ENCODE measurements at regions not wholly inside any gene's neighbourhood (a gene's known extent, or its start where the extent isn't known, plus 50 kb on each side); places are given as distances from the start of the nearest gene placed in this dataset.
"Not testable (repeated sequence)": the region's sequence is repeated elsewhere in the genome, so short reads cannot be mapped to it uniquely, and the experiment has no call there.

DNA sequence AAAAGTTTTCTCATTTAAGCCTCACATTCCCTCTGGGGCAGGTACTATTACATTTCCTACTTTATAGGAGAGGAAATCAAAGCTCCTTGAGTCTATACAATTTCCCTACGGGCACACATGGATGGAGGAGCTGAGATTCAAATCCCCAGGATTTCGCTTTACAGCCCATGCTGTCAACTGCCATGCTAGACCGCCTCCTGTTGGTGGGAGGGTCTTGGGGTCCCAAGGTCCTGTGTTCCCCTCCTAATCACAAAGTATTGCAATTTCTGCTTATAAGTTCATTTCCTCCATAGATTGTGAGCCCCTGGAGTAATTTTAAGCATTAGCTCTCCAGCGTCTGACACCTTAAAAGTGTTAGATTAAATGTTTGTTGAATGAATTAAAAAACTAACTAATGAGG, 95.9 kb upstream of the SMARCA2 start:
- DNase-seq (ENCODE audit: low read depth), result no peak

DNA sequence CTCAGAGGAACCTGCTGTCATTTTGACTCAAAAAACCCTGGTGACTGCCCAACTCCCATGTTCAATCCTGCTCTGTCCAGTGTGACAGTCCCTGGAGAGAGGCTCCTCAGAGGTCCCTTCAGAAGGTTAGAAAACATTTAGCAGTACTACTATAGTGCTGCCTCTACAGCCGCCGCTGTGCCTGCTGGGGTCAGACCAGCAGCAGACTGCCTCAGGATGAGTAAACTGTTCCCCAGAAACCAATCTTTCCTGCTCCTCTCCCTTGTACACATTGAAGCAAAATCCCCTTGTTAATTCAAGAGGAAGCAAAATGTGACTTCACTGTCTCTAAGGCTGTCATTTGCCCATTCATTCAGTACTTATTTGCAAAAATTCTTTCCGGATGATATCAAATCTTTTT, 94.8 kb upstream of the SMARCA2 start:
- DNase-seq (ENCODE audit: low read depth), result no peak

GRCh38 chr9:1922026-1922425, 93.1 kb upstream of the SMARCA2 start:
- DNase-seq (ENCODE audit: low read depth), result no peak

DNA sequence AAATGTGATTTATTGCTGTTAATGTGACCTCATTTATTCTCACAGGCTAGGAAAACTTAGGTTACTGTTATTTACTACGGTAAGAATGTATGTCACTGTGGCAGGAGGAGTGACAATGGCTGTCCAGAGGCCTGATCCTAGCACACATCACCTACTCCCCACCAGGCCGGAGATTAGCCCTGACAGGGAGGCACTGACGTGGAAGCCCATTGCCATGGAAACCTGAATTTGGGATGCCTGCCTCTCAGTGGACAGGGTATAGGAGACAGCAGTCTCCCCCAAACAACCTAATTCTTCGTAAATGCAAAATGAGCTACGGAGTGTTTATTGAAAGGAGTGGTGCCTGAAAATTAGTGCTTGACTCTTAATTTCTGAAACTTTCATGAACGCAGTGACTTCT, 87.6 kb upstream of the SMARCA2 start:
- DNase-seq (ENCODE audit: low read depth), result no peak

- no peak for DNase-seq (ENCODE audit: low read depth)
Observed at GRCh38 chr9:1929134-1929533, 86.0 kb upstream of the SMARCA2 start.

DNA sequence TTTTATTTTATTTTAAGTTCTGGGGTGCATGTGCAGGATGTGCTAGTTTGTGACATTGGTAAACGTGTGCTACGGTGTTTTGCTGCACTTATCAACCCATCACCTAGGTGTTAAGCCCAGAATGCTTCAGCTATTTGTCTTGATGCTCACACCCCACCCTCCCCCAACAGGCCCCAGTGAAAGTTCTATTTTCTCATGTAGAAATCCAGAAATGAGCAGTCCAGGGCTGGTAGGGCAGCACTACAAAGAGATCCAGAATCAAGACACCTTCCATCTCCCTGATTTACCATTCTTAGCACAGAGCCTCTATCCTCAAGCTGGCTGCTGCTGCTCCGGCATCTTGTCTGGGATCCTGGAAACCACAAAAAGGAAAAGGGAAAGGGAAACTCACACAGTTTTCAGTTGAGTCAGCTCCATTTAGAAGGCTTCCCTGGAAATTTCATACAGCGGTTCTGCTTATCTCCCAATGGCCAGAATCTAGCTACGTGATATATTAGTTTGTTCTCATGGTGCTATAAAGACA, 85.4 kb upstream of the SMARCA2 start:
- no peak for DNase-seq (ENCODE audit: low read depth)

DNA sequence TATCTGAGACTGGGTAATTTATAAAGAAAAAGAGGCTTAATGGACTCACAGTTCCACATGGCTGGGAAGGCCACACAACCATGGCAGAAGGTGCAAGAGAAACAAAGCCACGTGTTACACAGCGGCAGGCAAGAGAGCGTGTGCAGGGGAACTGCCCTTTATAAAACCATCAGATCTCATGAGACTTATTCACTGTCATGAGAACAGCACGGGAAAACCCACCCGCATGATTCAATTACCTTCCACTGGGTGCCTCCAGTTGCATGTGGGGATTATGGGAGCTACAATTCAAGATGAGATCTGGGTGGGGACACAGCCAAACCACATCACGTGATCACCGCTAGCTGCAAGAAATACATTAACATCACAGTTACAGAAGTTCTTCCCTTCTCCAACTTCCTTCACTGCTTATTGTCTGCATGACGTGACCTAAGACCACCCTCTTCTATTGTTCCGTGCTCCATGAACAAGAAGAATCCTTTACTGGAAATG, 84.9 kb upstream of the SMARCA2 start:
- not testable (repeated sequence) for DNase-seq (ENCODE audit: low read depth)

DNA sequence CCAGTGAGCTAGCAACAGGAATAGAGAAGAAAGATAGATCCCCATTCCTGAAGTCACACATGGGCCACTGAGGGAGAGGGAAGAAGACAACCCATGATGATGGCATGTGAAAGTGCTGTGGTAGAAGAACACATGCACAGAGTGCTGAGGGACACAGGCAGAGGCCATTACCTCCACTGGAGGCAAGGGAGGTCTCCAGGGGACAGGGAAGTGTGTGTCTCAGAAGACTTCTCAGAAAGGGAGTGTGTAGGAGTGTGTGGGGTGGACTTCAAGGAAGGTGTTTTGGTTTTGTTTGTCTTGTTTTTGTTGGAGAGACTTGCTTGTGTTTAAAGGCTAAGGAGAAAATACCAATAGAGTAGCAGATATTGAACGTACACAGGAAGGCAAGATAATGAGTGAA, 77.0 kb upstream of the SMARCA2 start:
- DNase-seq (ENCODE audit: low read depth), result no peak

DNA sequence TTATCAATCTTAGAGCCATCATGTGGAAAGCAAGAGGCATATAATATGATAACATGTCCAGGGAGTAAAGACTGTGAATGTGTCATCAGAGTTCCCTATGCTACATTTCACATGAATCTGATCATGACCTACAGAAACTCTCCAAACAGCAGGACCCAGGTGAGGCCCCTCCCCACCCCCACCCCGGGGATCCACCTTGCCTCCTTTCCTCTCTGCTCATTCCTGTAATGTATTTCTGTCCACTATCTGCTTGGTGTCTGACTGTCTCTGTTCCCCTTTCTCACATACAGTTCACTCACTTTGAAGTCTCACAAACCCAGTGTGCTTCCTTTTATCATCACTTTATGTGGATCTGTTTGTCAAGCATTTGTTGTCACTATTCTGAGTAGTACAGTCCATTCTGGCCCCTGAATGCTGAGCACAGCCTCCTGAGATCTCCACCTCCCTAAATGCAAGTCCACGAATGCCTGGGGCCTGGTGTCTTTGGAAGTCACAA, 76.4 kb upstream of the SMARCA2 start:
- no peak for DNase-seq (ENCODE audit: low read depth)

DNA sequence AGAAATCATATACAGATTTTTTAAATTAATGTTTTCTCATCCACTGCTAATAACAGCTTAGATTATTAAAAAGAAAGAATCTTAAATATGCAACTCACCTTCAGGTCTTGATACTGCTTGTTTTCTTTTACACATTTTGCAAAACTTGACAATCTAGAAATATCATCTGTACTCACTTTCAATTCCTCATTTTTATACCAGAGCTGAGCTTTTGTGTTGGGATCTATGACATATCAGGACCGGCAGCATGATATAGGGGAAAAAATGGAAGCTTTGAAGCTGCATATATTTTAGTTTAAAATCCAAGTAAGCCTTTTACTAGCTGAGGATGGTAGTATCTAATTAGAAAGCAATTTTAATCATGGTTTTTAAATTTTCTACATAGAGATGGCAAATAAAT, 75.7 kb upstream of the SMARCA2 start:
- DNase-seq (ENCODE audit: low read depth), result no peak

GRCh38 chr9:1939926-1940368, 75.2 kb upstream of the SMARCA2 start:
- no peak for DNase-seq (ENCODE audit: low read depth)

GRCh38 chr9:1941989-1942388, 73.2 kb upstream of the SMARCA2 start:
- DNase-seq (ENCODE audit: low read depth), result no peak

DNA sequence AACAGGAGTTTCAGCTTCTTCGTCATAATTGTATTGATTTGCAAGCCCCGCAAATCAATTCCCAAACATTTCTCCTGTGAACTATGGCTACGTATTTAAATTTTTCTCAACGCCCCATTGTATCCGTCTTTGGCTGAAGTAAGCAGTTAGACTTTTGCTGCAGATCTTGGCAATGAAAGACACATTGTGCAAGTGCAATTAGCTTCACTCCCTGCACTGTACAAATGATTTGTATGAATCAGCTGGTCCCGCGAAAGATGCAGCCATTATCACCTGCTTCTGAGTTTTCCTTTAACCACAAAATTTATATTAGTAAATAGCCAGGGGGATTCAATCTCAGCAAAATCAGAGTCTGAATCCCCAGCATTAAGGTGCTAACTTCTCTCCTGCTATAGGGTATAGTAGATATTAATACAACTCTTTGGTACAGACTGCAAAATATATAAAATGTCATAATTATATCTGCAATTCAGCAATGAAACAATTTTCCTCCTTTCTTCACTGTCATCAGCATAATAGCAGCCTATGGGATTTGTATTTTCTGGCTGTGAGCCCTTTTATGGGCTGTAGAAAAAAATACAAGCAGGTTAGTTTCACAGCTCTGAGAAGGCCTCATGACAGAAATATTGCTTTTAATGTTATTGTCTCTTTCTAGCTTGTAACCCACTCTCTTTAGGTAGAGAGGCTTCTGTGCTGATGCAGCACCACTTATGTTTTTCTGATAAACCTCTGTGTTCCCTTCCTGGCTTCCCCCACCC, 68.4 kb upstream of the SMARCA2 start:
- no peak for DNase-seq (ENCODE audit: low read depth)

DNA sequence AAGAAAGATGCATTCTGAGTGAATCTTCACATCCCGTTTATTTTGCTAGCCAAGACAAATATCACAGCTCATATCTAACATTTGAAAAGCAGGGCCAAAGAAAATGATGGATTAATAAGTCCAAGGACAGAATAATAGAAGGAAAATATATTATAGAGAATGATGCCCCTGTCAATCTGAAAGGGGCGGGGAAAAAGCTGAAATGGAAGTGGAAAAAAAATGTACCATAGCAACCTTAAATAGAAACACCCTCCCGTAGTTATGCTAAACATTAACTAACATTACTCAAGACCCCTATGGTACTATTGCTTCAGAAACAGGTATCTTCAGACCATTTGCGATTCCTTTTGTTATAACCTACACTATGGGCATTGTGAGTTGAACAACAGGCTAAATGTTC, 67.7 kb upstream of the SMARCA2 start:
- no peak for DNase-seq (ENCODE audit: low read depth)

GRCh38 chr9:1948541-1948940, 66.6 kb upstream of the SMARCA2 start:
- DNase-seq (ENCODE audit: low read depth), result no peak

- no peak for DNase-seq (ENCODE audit: low read depth)
Observed at GRCh38 chr9:1951446-1951845, 63.7 kb upstream of the SMARCA2 start.

GRCh38 chr9:1952001-1952400, 63.1 kb upstream of the SMARCA2 start:
- DNase-seq (ENCODE audit: low read depth), result no peak

DNA sequence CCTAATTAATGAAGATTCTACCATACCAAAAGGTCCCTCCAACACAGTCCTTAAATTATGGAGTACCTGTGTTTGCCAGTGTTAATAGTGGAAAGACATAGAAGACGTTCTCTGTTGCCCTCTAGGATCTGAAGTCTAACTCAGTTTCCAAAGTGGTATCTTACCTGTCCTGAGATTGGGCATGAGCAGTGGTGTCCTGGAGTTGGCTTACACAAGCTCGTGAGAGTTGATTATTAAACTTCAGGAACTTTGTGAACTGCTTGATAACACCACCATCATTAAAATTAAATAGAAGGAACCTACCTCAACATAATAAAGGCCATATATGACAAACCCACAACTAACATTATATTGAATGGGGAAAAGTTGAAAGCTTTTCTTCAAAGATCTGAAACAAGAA, 60.9 kb upstream of the SMARCA2 start:
- DNase-seq (ENCODE audit: low read depth), result no peak

DNA sequence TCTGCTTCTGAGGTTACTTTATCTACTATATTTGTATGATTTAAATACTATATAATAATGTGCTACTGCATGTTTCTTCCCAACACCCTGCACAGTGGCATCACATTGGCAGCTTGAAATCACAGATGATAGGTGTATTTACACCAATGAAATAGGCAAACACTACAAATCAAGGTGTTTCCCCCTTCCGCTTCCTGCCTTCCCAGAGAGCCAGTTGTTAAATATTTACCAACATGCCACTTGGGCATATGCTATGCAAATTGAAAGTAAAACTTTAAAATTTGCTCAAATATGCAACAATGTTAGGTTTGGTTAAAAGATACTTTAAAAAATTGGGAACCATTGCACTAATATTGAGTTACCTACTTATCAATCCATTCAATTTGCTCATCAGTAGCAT, 58.2 kb upstream of the SMARCA2 start:
- DNase-seq (ENCODE audit: low read depth), result no peak

GRCh38 chr9:1957856-1958255, 57.3 kb upstream of the SMARCA2 start:
- DNase-seq (ENCODE audit: low read depth), result no peak

DNA sequence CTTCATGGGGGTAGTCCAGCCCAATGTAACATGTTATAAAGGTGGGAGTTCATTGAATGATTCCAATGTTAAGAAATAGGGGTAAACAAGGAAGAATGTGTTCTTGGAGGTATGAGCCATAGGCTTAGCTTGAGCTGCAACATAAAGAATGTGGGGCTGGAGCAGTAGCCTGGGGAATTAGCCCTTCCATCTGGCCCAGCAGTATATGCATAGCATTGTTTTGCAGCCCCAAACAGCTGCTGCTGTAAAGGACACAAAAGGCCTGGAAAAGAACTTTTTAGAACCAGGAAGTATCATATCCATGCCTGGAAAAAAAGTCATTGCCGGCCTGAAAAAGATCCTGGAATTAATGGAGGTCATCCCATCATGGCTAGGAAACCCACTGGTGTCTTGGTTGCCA, 55.8 kb upstream of the SMARCA2 start:
- DNase-seq (ENCODE audit: low read depth), result no peak

DNA sequence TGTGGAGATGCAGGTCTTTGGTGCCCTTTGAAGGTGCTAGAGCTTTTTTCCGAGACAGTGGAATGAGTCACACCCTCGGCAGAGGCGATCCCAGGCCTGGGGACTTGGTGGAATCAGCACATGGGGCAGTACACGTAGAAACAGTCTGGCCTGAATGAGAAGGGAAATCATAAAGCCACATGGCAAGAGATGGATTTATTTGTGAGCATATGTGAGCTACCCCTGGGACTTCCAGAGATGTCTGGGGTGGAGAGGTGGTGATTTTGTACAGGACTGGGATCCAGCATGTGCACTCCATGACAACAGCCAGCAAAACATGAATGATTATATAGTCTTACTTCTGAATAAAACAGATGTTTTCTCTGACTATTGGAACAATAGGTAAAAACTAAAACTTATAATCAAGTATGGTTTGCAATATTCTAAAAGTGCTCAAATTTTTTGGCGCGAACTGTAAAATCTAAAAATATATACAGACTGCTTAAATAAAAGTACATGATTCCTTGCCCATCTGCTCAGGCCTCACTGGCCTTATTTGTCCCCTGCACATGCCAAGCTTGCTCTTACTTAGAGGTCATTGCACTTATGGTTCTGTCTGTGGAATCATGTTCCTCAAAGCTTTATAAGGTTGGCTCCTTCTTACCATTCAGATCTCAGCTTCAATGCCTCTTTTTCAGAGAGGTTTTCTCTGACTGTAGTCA, 54.7 kb upstream of the SMARCA2 start:
- DNase-seq (ENCODE audit: low read depth), result no peak

GRCh38 chr9:1962122-1962521, 53.0 kb upstream of the SMARCA2 start:
- no peak for DNase-seq (ENCODE audit: low read depth)
